GM13977 (cell line): ENCODE measurements at regions not wholly inside any gene's neighbourhood (a gene's known extent, or its start where the extent isn't known, plus 50 kb on each side); places are given as distances from the start of the nearest gene placed in this dataset.

Source experiments
- DNase-seq: peaks from one replicate; pipeline ENCODE4 v3.0.0; 2012; ENCODE audit warnings: low spot score
- in situ Hi-C: fragments of 300-500 bp; cut with MboI; formaldehyde crosslinking; loops from one replicate; pipeline ENCODE4 v1.12.0; 2022; ENCODE audit warnings: low sequenced_read_pairs, low pct_unique_long_range_greater_than_20kb, mixed read lengths, inconsistent platforms; ENCODE audit not compliant: unreplicated experiment
- TF ChIP-seq, protein P1 (sequence below): IDR thresholded peaks from 2 replicates; pipeline ENCODE4 v1.5.1; 2012; ENCODE audit warnings: mild to moderate bottlenecking, control low read depth; ENCODE audit not compliant: insufficient read depth; ENCODE audit errors: extremely low read depth, missing control alignments

GRCh38 chr4:19248023-19248422 lies 1003.7 kb upstream of the SLIT2 start:
- DNase-seq = no peak
- in situ Hi-C loops = no loop called here
- TF ChIP-seq, protein P1, sequence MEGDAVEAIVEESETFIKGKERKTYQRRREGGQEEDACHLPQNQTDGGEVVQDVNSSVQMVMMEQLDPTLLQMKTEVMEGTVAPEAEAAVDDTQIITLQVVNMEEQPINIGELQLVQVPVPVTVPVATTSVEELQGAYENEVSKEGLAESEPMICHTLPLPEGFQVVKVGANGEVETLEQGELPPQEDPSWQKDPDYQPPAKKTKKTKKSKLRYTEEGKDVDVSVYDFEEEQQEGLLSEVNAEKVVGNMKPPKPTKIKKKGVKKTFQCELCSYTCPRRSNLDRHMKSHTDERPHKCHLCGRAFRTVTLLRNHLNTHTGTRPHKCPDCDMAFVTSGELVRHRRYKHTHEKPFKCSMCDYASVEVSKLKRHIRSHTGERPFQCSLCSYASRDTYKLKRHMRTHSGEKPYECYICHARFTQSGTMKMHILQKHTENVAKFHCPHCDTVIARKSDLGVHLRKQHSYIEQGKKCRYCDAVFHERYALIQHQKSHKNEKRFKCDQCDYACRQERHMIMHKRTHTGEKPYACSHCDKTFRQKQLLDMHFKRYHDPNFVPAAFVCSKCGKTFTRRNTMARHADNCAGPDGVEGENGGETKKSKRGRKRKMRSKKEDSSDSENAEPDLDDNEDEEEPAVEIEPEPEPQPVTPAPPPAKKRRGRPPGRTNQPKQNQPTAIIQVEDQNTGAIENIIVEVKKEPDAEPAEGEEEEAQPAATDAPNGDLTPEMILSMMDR = no peak

GRCh38 chr4:19241895-19242294 lies 1009.8 kb upstream of the SLIT2 start:
- DNase-seq = no peak
- TF ChIP-seq, protein P1 = no peak
- in situ Hi-C loops = no loop called here

GRCh38 chr4:19239565-19239964 lies 1012.1 kb upstream of the SLIT2 start:
- in situ Hi-C loops = no loop called here
- TF ChIP-seq, protein P1 = no peak
- no peak for DNase-seq

GRCh38 chr4:19236473-19236872 lies 1015.2 kb upstream of the SLIT2 start:
- TF ChIP-seq, protein P1 = no peak
- in situ Hi-C loops = no loop called here
- no peak for DNase-seq

DNA sequence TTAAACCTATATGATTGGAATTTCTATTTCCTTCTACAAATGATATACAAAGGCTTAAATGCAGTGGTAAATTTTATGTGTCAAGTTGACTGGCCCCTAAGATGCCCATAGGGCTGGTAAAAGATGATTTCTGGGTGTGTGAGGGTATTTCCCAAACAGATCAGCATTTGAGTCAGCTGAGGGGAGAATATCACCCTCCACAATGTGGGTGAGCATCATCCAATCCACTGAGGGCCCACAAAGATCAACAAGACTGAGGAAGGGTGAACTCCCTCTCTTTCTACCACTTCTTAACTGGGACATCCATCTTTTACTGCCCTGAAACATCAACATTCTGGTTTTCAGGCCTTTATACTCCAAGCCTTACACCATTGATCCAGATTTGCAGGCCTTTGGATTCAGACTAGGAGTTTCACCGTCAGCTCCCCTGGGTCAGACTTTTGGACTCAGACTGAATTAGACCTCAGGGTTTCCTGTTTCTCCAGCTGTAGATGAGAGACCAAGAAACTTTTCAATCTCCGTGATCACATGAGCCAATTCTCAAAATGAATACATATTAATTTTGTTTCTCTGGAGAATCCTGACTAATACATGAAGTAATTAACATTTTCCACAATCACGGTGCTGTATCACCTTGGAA lies 1020.7 kb upstream of the SLIT2 start:
- DNase-seq = no peak
- TF ChIP-seq, protein P1 = no peak
- in situ Hi-C loops = no loop called here

DNA sequence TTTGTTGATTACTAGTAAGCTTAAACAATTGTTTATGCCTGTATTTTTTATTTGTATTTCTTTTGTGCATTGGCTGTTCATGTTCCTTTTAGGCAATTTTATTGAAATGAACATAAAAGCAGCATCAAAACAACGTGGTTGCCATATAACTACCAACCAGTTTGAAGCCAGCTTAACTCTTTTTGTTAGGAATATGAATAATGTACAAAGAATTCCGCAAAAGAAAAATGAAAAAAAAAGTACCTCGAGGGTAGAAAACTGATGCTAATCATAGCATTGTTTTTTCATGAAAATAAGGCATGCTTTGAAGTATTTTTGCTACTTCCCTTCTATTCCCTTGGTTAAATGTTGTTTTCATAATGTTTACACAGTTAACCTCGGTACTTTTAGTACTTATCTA lies 1024.0 kb upstream of the SLIT2 start:
- TF ChIP-seq, protein P1 = no peak
- DNase-seq = no peak
- in situ Hi-C loops = no loop called here
